ENCODE measurements at regions not wholly inside any gene's neighbourhood (a gene's known extent, or its start where the extent isn't known, plus 50 kb on each side); places are given as distances from the start of the nearest gene placed in this dataset.

DNA sequence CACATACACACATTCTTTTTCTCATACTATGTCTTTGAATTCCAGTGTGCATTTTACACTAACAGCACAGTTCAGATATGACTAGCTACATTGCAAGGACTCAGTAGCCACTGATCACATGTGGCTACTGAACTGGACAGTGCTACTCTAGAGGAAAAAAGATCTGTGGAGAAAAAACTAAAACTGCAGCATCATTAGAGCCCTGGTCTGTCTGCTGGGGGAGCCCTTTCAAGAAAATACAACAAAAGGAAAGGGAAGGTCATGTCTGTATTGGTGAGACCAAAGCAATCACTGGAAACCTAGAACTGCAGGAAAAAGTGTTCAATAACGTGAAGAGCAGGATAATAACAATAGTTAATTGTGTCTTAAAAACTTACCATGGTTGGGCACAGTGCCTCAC, 132.3 kb upstream of the JARID2 start:
- TF ChIP-seq, protein P1, sequence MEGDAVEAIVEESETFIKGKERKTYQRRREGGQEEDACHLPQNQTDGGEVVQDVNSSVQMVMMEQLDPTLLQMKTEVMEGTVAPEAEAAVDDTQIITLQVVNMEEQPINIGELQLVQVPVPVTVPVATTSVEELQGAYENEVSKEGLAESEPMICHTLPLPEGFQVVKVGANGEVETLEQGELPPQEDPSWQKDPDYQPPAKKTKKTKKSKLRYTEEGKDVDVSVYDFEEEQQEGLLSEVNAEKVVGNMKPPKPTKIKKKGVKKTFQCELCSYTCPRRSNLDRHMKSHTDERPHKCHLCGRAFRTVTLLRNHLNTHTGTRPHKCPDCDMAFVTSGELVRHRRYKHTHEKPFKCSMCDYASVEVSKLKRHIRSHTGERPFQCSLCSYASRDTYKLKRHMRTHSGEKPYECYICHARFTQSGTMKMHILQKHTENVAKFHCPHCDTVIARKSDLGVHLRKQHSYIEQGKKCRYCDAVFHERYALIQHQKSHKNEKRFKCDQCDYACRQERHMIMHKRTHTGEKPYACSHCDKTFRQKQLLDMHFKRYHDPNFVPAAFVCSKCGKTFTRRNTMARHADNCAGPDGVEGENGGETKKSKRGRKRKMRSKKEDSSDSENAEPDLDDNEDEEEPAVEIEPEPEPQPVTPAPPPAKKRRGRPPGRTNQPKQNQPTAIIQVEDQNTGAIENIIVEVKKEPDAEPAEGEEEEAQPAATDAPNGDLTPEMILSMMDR (IDR thresholded peaks at IDR 0.05; ENCODE audit: control extremely low read depth, extremely low read depth): no peak
- WGBS, 2 donors: 86 to 93% methylated on average over 1 of the region's 1 CpG
- H3K27me3 ChIP-seq (ENCODE audit: control insufficient read depth in 3 of 3, insufficient read depth in 3 of 3, low read length in 2 of 3): no peaks in the 10 kb centered on the region
- H3K9me3 ChIP-seq (ENCODE audit: control insufficient read depth in 4 of 4, insufficient read depth in 3 of 4, low read length in 3 of 4): no peaks in the 10 kb centered on the region
- no peaks in the 10 kb centered on the region for H3K36me3 ChIP-seq (ENCODE audit: control insufficient read depth in 4 of 4, insufficient read depth in 4 of 4, low read length in 4 of 4)
- peaks cover 0 to 7% (median 0%) of the 10 kb centered on the region in 5 donors for H3K4me1 ChIP-seq (ENCODE audit: control insufficient read depth in 5 of 5, insufficient read depth in 5 of 5, low read length in 5 of 5)
- ATAC-seq (ENCODE audit: insufficient read depth, low FRiP score) (no peak), DNase-seq (no peak)
- H3K4me3 ChIP-seq: no peak overlapping the region
- no peak overlapping the region for H3K27ac ChIP-seq (ENCODE audit: low read depth in 1 of 2, low read length in 1 of 2)
- H3K9ac ChIP-seq (ENCODE audit: insufficient read depth in 1 of 2, low read length in 2 of 2): no peak overlapping the region

DNA sequence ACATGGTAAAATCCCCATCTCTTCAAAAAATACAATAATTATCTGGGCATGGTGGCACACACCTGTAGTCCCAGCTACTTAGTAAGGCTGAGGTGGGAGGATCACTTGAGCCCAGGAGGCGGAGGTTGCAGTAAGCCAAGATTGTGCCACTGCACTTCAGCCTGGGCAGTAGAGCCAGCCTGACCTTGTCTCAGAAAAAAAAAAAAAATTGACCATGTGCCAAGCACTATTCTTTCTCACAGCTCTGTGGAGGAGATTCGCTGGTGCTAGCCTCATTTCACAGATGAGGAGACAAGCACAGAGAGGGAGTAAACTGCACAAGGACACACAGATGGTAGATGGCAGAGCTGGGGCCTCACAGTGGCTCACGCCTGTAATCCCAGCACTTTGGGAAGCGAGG, 131.8 kb upstream of the JARID2 start:
- ATAC-seq (ENCODE audit: insufficient read depth, low FRiP score): no peak
- TF ChIP-seq, protein P1 (IDR thresholded peaks at IDR 0.05; ENCODE audit: control extremely low read depth, extremely low read depth): no peak
- Histone ChIP-seq H3K4me1 (ENCODE audit: control insufficient read depth in 5 of 5, insufficient read depth in 5 of 5, low read length in 5 of 5) (peaks cover 0 to 2% (median 0%) of the 10 kb centered on the region in 5 donors), H3K27ac (ENCODE audit: low read depth in 1 of 2, low read length in 1 of 2) (no peak overlapping the region), H3K9me3 (ENCODE audit: control insufficient read depth in 4 of 4, insufficient read depth in 3 of 4, low read length in 3 of 4) (no peaks in the 10 kb centered on the region), H3K9ac (ENCODE audit: insufficient read depth in 1 of 2, low read length in 2 of 2) (no peak overlapping the region), H3K36me3 (ENCODE audit: control insufficient read depth in 4 of 4, insufficient read depth in 4 of 4, low read length in 4 of 4) (no peaks in the 10 kb centered on the region), H3K4me3 (no peak overlapping the region), H3K27me3 (ENCODE audit: control insufficient read depth in 3 of 3, insufficient read depth in 3 of 3, low read length in 2 of 3) (no peaks in the 10 kb centered on the region)
- DNase-seq: no peak
- 82 to 89% methylated on average over 4 of the region's 4 CpGs for whole genome bisulfite sequencing, 2 donors

DNA sequence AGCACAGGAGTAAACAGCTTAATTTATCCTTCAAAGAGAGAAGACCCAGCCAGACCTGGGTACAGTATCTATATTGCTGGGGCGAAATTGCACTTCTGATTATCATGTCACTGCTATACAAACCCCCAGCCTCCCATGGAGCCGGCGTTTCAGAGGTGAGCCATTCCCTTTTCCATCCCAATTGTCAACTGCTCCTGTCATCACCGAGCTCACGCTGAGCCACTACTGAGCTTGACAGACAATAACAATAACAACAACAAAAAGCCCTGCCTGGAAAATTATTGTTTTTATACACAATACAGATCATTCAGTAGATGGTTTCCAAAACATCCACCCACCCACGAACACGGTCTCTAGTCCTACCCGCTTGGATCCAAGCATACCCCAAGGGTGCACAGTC, 129.0 kb upstream of the JARID2 start:
- TF ChIP-seq, protein P1 (IDR thresholded peaks at IDR 0.05; ENCODE audit: control extremely low read depth, extremely low read depth): no peak
- no peaks in the 10 kb centered on the region for H3K4me1 ChIP-seq (ENCODE audit: control insufficient read depth in 5 of 5, insufficient read depth in 5 of 5, low read length in 5 of 5)
- H3K9ac ChIP-seq (ENCODE audit: insufficient read depth in 1 of 2, low read length in 2 of 2): no peak overlapping the region
- no peak overlapping the region for H3K27ac ChIP-seq (ENCODE audit: low read depth in 1 of 2, low read length in 1 of 2)
- H3K27me3 ChIP-seq (ENCODE audit: control insufficient read depth in 3 of 3, insufficient read depth in 3 of 3, low read length in 2 of 3): no peaks in the 10 kb centered on the region
- no peaks in the 10 kb centered on the region for H3K9me3 ChIP-seq (ENCODE audit: control insufficient read depth in 4 of 4, insufficient read depth in 3 of 4, low read length in 3 of 4)
- ATAC-seq (ENCODE audit: insufficient read depth, low FRiP score) (no peak), DNase-seq (no peak)
- no peaks in the 10 kb centered on the region for H3K36me3 ChIP-seq (ENCODE audit: control insufficient read depth in 4 of 4, insufficient read depth in 4 of 4, low read length in 4 of 4)
- 85 to 91% methylated on average over 8 of the region's 8 CpGs for WGBS, 2 donors
- no peak overlapping the region for H3K4me3 ChIP-seq

DNA sequence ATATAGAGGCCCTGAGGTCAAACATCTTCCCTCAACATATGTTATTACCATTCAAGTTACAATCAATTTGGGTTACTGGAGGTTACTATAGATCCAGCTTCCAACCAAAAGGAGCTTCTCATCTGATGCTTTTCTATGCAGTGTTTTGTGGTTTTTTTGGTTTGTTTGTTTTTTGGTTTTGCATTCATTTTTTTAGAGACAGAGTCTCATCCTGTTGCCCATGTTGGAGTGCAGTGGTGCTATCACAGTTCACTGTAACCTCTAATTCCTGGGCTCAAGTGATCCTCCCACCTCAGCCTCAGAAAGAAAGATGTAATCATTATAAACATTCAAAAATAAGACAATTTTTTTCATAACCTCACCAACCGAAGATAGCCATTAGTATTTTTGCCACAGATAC, 124.4 kb upstream of the JARID2 start:
- WGBS, 2 donors: 92 to 97% methylated on average over 1 of the region's 1 CpG
- H3K27ac ChIP-seq (ENCODE audit: low read depth in 1 of 2, low read length in 1 of 2): no peak overlapping the region
- no peak for ATAC-seq (ENCODE audit: insufficient read depth, low FRiP score)
- no peaks in the 10 kb centered on the region for H3K36me3 ChIP-seq (ENCODE audit: control insufficient read depth in 4 of 4, insufficient read depth in 4 of 4, low read length in 4 of 4)
- TF ChIP-seq, protein P1 (IDR thresholded peaks at IDR 0.05; ENCODE audit: control extremely low read depth, extremely low read depth): no peak
- no peak overlapping the region for H3K9ac ChIP-seq (ENCODE audit: insufficient read depth in 1 of 2, low read length in 2 of 2)
- H3K4me1 ChIP-seq (ENCODE audit: control insufficient read depth in 5 of 5, insufficient read depth in 5 of 5, low read length in 5 of 5): no peaks in the 10 kb centered on the region
- H3K4me3 ChIP-seq: no peak overlapping the region
- no peaks in the 10 kb centered on the region for H3K27me3 ChIP-seq (ENCODE audit: control insufficient read depth in 3 of 3, insufficient read depth in 3 of 3, low read length in 2 of 3)
- DNase-seq: no peak
- no peaks in the 10 kb centered on the region for H3K9me3 ChIP-seq (ENCODE audit: control insufficient read depth in 4 of 4, insufficient read depth in 3 of 4, low read length in 3 of 4)
